ENCODE measurements at regions not wholly inside any gene's neighbourhood (a gene's known extent, or its start where the extent isn't known, plus 50 kb on each side); places are given as distances from the start of the nearest gene placed in this dataset.
"Not testable (repeated sequence)": the region's sequence is repeated elsewhere in the genome, so short reads cannot be mapped to it uniquely, and the experiment has no call there.

- DNase-seq, result no peak
- Mint-ChIP-seq H3K9me3 (ENCODE audit: low read depth) (peaks cover 10% of the 10 kb centered on the region), H3K4me1 (no peaks in the 10 kb centered on the region), H3K27me3 (no peaks in the 10 kb centered on the region), H3K27ac (no peak overlapping the region), H3K36me3 (ENCODE audit: low read depth) (no peaks in the 10 kb centered on the region), H3K4me3 (no peak overlapping the region)
- intact Hi-C loops (cut with DNase I, micrococcal nuclease), result no loop called here
- ATAC-seq, result no peak
- POLR2A ChIA-PET, result no interaction called here
- CTCF ChIA-PET, result interaction anchor here (1.5 kb wide), 1 partner anchor 20 kb away, joined by 3 read pairs; no protein-coding TSS in a partner anchor
Measured at GRCh38 chr13:69287050-69287698, 820.5 kb upstream of the ATXN8OS start.

GRCh38 chr13:69283837-69284236 lies 823.8 kb upstream of the ATXN8OS start:
- intact Hi-C loops (cut with DNase I, micrococcal nuclease), result no loop called here
- ChIA-PET POLR2A (no interaction called here), CTCF (no interaction called here)
- Mint-ChIP-seq H3K27ac (no peak overlapping the region), H3K9me3 (ENCODE audit: low read depth) (peaks cover 12% of the 10 kb centered on the region), H3K4me3 (no peak overlapping the region), H3K36me3 (ENCODE audit: low read depth) (no peaks in the 10 kb centered on the region), H3K4me1 (no peaks in the 10 kb centered on the region), H3K27me3 (no peaks in the 10 kb centered on the region)
- ATAC-seq (no peak), DNase-seq (no peak)

GRCh38 chr13:69283301-69283700 lies 824.3 kb upstream of the ATXN8OS start:
- Mint-ChIP-seq H3K9me3 (ENCODE audit: low read depth) (peaks cover 9% of the 10 kb centered on the region), H3K4me3 (no peak overlapping the region), H3K27ac (no peak overlapping the region), H3K27me3 (no peaks in the 10 kb centered on the region), H3K4me1 (no peaks in the 10 kb centered on the region), H3K36me3 (ENCODE audit: low read depth) (no peaks in the 10 kb centered on the region)
- DNase-seq (no peak), ATAC-seq (no peak)
- intact Hi-C loops (cut with DNase I, micrococcal nuclease), result no loop called here
- ChIA-PET CTCF (no interaction called here), POLR2A (no interaction called here)

- Mint-ChIP-seq H3K4me3 (no peak overlapping the region), H3K27ac (no peak overlapping the region), H3K36me3 (ENCODE audit: low read depth) (no peaks in the 10 kb centered on the region), H3K27me3 (no peaks in the 10 kb centered on the region), H3K9me3 (ENCODE audit: low read depth) (peaks cover 11% of the 10 kb centered on the region), H3K4me1 (no peaks in the 10 kb centered on the region)
- ChIA-PET CTCF (no interaction called here), POLR2A (no interaction called here)
- intact Hi-C loops (cut with DNase I, micrococcal nuclease), result no loop called here
- no peak for DNase-seq
- no peak for ATAC-seq
Measured at GRCh38 chr13:69280399-69280798, 827.2 kb upstream of the ATXN8OS start.

- intact Hi-C loops (cut with DNase I, micrococcal nuclease), result no loop called here
- H3K36me3 Mint-ChIP-seq (ENCODE audit: low read depth), result no peaks in the 10 kb centered on the region
- no peak overlapping the region for H3K27ac Mint-ChIP-seq
- CTCF ChIA-PET, result no interaction called here
- POLR2A ChIA-PET, result no interaction called here
- H3K4me1 Mint-ChIP-seq, result no peaks in the 10 kb centered on the region
- H3K4me3 Mint-ChIP-seq, result no peak overlapping the region
- H3K9me3 Mint-ChIP-seq (ENCODE audit: low read depth), result peaks cover 11% of the 10 kb centered on the region
- no peaks in the 10 kb centered on the region for H3K27me3 Mint-ChIP-seq
- ATAC-seq (no peak), DNase-seq (no peak)
Measured at GRCh38 chr13:69279213-69279612, 828.4 kb upstream of the ATXN8OS start.

- DNase-seq, result no peak
- POLR2A ChIA-PET, result no interaction called here
- CTCF ChIA-PET, result no interaction called here
- Mint-ChIP-seq H3K27me3 (no peaks in the 10 kb centered on the region), H3K27ac (no peak overlapping the region), H3K4me1 (no peaks in the 10 kb centered on the region), H3K36me3 (ENCODE audit: low read depth) (no peaks in the 10 kb centered on the region), H3K4me3 (no peak overlapping the region), H3K9me3 (ENCODE audit: low read depth) (peaks cover 9% of the 10 kb centered on the region)
- intact Hi-C loops (cut with DNase I, micrococcal nuclease), result no loop called here
- no peak for ATAC-seq
Measured at GRCh38 chr13:69274231-69274630, 833.4 kb upstream of the ATXN8OS start.

GRCh38 chr13:69264362-69265334 lies 843.0 kb upstream of the ATXN8OS start:
- no peak overlapping the region for H3K4me3 Mint-ChIP-seq
- POLR2A ChIA-PET, result no interaction called here
- no peaks in the 10 kb centered on the region for H3K36me3 Mint-ChIP-seq (ENCODE audit: low read depth)
- peaks cover 27% of the 10 kb centered on the region for H3K9me3 Mint-ChIP-seq (ENCODE audit: low read depth)
- no peaks in the 10 kb centered on the region for H3K4me1 Mint-ChIP-seq
- CTCF ChIA-PET, result no interaction called here
- no peak overlapping the region for H3K27ac Mint-ChIP-seq
- no peak for ATAC-seq
- DNase-seq, result no peak
- intact Hi-C loops (cut with DNase I, micrococcal nuclease), result no loop called here
- H3K27me3 Mint-ChIP-seq, result no peaks in the 10 kb centered on the region

GRCh38 chr13:69243366-69243765 lies 864.3 kb upstream of the ATXN8OS start:
- POLR2A ChIA-PET, result no interaction called here
- no peak overlapping the region for H3K27ac Mint-ChIP-seq
- CTCF ChIA-PET, result no interaction called here
- no peak for ATAC-seq
- H3K4me1 Mint-ChIP-seq, result no peaks in the 10 kb centered on the region
- H3K4me3 Mint-ChIP-seq, result no peak overlapping the region
- H3K9me3 Mint-ChIP-seq (ENCODE audit: low read depth), result peaks cover 8% of the 10 kb centered on the region
- intact Hi-C loops (cut with DNase I, micrococcal nuclease), result no loop called here
- no peak for DNase-seq
- H3K36me3 Mint-ChIP-seq (ENCODE audit: low read depth), result no peaks in the 10 kb centered on the region
- H3K27me3 Mint-ChIP-seq, result no peaks in the 10 kb centered on the region

GRCh38 chr13:69234171-69234570 lies 873.5 kb upstream of the ATXN8OS start:
- ChIA-PET POLR2A (no interaction called here), CTCF (no interaction called here)
- no peak overlapping the region for H3K4me3 Mint-ChIP-seq
- H3K9me3 Mint-ChIP-seq (ENCODE audit: low read depth), result peaks cover 19% of the 10 kb centered on the region
- ATAC-seq (no peak), DNase-seq (no peak)
- H3K27me3 Mint-ChIP-seq, result no peaks in the 10 kb centered on the region
- H3K36me3 Mint-ChIP-seq (ENCODE audit: low read depth), result no peaks in the 10 kb centered on the region
- intact Hi-C loops (cut with DNase I, micrococcal nuclease), result no loop called here
- no peak overlapping the region for H3K27ac Mint-ChIP-seq
- H3K4me1 Mint-ChIP-seq, result no peaks in the 10 kb centered on the region

GRCh38 chr13:69226427-69226826 lies 881.2 kb upstream of the ATXN8OS start:
- H3K27me3 Mint-ChIP-seq, result no peaks in the 10 kb centered on the region
- no peak for ATAC-seq
- DNase-seq, result no peak
- no peak overlapping the region for H3K4me3 Mint-ChIP-seq
- no peaks in the 10 kb centered on the region for H3K36me3 Mint-ChIP-seq (ENCODE audit: low read depth)
- no peak overlapping the region for H3K27ac Mint-ChIP-seq
- ChIA-PET POLR2A (no interaction called here), CTCF (no interaction called here)
- intact Hi-C loops (cut with DNase I, micrococcal nuclease), result no loop called here
- no peaks in the 10 kb centered on the region for H3K4me1 Mint-ChIP-seq
- peaks cover 34% of the 10 kb centered on the region for H3K9me3 Mint-ChIP-seq (ENCODE audit: low read depth)

GRCh38 chr13:69221633-69222498 lies 885.8 kb upstream of the ATXN8OS start:
- H3K9me3 Mint-ChIP-seq (ENCODE audit: low read depth), result peaks cover 18% of the 10 kb centered on the region
- H3K27me3 Mint-ChIP-seq; H3K27ac Mint-ChIP-seq; POLR2A ChIA-PET; H3K4me1 Mint-ChIP-seq; H3K36me3 Mint-ChIP-seq (ENCODE audit: low read depth); intact Hi-C loops (cut with DNase I, micrococcal nuclease); DNase-seq; ATAC-seq; H3K4me3 Mint-ChIP-seq: not testable (repeated sequence)
- CTCF ChIA-PET, result interaction anchor here (0.6 kb wide), 1 partner anchor 72 kb away, joined by 3 read pairs; no protein-coding TSS in a partner anchor

All from activated CD4-positive, alpha-beta T cell treated with anti-CD3 and anti-CD28 coated beads for 36 hours (primary cell).